HG02840 (cell line): ENCODE measurements at regions not wholly inside any gene's neighbourhood (a gene's known extent, or its start where the extent isn't known, plus 50 kb on each side); places are given as distances from the start of the nearest gene placed in this dataset.

Experiments
- ATAC-seq: cut with Tn5 transposase; IDR thresholded peaks from one replicate; pipeline ENCODE4 v1.9.1; 2021; ENCODE audit warnings: mild to moderate bottlenecking, moderate library complexity, moderate number of reproducible peaks; ENCODE audit not compliant: unreplicated experiment, low FRiP score

DNA sequence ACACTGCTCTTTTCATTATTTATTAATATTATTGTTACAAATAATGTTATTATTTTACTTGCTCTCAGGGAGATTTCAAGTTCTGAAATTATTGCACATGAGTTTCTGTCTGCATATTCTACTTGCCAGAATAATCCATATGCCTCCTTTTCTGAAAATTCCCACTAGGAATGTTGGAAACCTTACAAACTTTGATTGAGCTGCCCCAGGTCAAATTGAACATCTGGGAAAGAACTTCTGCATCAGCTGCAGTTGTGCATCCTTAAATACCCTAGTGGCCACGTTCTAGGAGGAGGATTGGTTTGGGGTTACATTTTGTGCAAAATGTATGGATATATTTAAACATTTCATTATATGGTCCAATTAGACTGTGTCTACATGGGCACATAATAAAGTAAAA is 1302.7 kb upstream of the PIK3C3 start:
- ATAC-seq, result no peak

DNA sequence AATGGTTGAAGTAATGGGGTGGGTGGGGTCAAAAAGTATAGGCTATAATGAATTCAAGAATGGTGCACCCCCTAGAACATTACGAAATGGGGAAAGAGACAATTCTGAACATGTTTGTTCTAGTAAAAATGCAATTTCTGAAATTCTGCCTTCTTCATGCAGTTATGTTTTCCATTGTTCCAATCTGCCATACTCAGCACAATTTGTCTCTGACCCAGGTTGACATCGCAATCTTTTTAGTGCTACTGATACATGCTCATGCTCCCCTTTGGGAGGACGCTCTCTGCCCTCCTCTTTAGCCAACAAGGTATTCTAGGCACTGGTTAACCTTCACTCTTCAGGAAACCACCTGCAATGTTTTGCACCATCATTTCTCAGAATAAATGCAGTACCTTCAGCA is 1303.9 kb upstream of the PIK3C3 start:
- ATAC-seq, result no peak

DNA sequence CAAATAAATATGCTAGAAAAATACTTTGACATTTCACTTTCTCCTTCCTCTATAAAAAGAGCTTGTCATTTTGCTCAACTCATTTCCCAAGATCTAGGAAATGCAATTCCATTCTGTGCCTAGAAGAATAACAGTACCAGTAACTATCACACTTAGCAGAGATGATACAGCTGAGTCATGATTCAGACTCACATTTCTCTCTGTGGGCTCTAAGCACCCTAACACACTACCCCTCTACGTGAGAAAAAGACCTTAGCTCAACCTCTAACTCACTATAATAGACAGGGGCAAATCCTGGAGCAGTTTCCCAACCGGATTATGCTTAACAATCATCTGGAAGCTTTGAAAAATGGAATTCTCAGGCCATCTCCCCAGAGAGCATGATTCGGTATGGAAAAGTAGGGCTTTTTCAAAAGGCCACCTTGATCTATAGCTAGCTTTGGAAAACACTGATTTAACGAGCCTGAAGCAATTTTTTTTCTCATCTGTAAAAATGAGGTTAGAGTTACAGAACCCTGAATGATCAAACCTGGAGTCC is 1312.3 kb upstream of the PIK3C3 start:
- ATAC-seq, result no peak

DNA sequence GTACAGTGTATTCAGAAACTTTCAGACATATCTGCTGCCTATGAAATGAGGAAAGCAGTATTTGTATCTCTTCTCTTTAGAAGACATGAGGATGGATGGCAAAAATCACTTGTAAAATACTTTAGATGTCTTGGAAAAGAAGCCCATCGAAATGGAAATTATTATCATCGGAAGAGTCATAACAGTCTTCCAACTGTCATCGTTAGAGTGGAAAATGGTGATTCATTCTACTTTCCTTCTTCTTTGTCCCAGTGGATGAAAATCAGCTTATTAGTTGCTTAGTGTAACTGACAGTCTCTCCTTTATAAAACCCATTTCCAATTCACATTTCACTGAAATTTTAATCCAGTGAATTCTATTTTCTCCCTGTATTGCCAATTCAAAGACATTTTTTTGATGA is 1323.7 kb upstream of the PIK3C3 start:
- no peak for ATAC-seq

DNA sequence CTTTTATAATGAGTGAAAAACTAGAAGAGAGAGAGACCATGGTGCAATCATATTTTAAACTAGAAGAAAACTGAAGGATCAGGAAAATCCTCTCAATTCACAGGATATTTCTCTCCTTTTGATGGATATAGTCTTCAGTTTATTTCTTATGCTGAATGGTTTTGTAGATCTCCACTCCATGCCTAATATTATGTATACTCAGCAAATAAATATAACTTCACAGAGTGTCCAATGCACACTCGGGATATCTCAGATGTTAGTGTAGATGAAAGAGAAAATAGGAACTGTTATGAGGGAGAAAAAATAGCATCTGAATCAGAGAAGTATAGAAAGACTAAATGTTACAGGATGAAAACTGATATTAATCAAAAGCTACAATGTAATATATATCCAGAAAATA is 1324.5 kb upstream of the PIK3C3 start:
- no peak for ATAC-seq

DNA sequence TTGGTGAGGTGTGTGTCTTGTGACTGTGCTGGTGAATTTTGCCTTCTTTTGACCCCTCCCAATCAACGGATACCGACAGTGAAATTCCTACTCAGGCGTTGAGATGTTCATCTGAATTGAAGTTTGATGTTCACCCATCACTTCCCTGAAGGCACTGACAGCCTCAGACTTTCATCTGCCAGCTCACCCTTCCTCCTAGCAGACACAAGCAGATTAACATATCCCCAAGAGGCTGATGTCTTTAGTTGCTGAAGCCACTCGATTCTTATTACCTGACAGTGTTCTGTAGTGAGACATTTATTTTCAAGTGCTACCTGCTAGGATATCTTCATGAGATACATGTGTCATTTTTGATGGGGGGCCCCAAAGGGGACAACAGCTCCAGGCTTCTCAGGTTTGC is 1330.1 kb upstream of the PIK3C3 start:
- no peak for ATAC-seq

DNA sequence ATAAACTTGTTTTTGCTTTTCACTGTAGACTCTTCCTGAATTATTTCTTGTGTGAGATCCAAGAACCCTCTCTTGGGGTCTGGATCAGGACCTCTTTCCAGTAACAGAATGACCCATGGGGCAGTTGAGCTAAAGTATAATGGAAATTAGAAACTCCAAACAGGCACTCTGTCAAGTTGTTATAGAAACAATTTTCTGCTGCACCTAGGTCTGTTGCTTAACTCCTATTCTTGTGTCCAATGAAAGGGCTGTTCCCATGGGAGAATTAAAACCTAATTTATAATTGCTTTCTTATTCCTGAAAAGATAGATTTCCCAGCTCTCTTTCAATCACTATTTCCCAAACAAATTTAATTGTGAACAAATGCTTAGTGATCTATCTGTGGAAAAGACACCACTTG is 1341.3 kb upstream of the PIK3C3 start:
- no peak for ATAC-seq

DNA sequence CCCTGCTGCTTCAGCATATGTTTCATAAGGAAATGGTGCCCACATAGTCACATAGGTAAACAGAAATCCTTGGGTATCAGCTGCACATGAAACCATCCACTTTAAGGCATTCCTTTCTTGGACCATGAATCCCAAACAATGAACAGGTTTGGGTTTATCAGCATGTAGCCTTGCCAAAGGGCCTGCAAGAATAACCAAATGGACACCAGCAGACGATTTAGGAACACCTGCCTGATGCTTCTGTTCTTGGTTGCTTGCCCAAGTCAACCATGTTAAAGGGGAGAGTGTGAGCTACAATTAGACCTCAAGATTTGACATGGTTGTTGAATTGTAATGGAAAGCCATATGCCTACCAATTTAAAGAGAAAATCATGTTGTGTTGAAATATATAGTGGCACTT is 1342.7 kb upstream of the PIK3C3 start:
- no peak for ATAC-seq

DNA sequence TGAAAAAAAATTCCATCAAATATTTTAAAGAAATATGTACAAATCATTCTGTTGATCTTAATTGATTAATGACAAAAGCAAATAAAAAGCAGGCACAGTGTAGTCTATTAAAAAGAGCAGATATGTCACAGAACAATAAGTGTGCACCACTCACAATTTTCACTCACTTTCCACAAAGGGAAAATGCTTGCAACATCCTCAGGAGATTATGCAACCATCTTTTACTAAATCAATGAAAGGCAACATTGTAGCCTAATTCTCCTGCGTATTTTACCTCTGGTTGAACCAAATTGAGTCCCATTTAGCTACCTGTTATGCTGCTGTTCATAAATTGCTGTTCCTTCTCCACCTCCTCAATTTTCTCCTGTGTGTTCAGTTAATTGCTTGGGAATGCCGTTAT is 1346.8 kb upstream of the PIK3C3 start:
- ATAC-seq, result no peak

DNA sequence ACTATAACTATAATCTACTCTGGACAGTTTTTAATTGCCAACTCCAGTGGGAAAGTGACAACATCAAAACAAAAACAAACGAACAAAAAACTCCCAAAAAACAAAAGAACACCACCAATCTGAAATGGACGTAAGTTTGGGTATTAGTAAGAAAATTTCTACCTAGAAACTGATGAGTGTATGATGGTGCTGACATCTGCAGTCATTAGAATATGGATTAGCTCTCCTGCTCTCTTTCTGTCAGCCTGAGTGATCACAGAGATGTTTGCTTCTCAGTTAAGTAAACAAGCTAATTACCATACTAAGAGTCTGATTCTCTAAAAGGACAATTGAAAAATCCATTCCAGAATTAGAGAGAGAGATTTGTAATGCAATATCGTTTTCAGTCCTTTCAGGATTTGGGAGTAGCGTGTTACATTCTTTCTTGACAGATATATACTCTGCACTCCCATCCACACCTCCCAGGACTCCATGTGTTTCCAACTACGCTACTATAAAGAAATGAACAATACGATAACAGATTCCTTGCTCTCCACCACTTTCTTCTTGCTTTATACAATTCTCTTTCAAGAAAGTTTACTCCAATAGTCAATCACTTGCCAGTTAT is 1347.4 kb upstream of the PIK3C3 start:
- no peak for ATAC-seq

DNA sequence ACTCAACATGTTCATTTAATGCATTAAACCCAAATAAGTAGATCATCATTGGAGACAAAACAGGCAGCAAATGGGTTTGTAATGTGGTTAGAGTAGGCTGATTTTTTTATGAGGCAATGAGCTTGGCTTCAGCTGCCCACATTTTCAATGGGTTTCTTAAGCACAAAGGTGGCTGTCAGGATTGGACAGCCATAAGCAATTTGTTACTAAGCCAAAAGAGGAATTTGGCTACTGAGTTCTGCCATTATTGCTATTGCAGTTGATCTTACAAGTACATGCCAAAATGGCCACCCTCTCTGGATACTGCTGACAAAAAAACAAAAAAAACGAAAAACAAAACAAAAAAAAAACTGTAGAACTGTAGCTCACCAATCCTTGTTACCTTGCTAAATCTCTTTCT is 1348.0 kb upstream of the PIK3C3 start:
- no peak for ATAC-seq

DNA sequence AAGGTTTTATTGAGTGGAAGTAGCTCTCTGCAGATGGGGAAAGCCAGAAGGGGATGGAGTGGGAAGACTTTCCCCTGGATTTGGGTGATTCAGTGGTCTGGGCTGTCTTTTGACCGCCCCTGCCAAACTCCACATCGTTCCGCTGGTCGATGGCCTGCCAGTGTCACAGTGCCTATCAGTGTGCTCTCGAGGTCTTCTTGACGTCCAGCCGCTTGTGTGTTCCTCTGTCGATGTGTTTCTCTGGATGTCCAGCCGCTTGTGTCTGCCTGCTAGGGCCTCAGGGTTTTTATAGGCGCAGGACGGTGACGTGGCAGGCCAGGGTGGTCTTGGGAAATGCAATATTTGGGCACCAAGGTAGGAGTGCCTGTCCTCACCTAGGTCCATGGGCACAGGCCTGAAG is 1371.4 kb upstream of the PIK3C3 start:
- ATAC-seq, result no peak

DNA sequence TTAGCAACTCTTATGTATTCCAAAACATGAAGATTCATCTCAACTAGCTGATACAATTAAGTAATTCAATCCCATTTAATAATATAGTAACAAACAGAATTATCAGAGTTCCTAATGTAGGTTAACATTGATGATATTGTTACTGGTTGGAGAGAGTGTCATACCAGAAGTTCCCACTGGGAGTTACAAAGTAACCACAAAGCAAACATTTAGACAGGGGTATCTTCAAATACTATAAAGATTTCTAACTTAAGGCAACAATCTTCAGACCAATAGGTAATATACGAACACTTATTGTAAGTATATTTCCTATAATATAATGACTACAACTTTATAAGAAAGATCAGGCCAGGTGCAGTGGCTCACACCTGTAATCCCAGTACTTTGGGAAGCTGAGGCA is 1372.9 kb upstream of the PIK3C3 start:
- no peak for ATAC-seq

DNA sequence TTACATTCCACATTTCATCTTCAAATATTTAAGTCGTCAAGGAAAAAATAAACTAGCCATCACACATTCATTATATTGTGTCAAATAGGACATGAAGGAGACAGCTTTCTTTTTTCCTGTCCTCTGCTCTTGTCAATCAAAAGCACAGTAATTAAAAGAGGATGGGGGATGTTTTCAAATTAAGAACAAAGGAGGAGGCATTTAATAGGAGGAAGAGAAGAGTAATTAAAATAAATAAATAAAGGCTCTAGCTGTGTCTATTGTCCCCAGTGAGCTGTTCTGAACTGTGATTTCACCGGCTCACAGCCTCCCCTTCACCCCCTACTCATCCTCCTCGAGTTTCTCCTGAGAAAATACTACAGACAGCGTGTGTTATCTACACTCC is 1377.1 kb upstream of the PIK3C3 start:
- ATAC-seq, result no peak

DNA sequence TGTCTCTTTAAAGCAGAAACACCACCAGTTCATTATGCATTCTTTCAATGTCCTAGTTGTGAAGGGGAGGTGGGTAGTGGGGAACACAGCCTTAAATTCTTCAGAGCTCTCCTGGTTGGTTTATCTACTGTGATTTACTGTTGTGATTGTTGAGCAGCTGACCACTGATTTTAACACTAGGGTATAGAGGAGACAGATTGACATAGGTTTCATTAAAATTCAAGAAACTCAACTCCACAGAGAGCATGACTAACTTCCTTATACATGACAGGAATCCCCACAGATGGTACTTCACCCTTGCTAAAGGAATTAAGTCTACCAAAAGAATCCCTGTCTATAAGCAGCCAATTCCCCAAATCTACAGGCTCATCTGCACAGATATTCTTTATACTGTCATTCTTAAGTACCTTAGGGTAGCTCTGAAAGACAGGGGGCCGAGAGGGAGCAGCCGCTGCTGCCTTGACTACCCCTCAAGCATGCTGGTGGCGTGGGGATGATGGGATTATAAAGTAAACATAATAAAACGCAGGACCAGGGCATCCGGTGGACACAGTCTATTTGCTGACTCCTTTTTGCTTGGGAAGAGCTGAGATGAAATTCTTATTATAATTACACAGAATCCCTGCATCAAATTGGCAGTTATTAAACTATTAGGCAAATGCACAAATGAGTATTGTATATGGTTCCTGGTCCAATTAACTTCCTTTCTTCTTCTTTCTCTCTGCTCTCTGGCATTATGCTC is 1377.6 kb upstream of the PIK3C3 start:
- ATAC-seq, result no peak

DNA sequence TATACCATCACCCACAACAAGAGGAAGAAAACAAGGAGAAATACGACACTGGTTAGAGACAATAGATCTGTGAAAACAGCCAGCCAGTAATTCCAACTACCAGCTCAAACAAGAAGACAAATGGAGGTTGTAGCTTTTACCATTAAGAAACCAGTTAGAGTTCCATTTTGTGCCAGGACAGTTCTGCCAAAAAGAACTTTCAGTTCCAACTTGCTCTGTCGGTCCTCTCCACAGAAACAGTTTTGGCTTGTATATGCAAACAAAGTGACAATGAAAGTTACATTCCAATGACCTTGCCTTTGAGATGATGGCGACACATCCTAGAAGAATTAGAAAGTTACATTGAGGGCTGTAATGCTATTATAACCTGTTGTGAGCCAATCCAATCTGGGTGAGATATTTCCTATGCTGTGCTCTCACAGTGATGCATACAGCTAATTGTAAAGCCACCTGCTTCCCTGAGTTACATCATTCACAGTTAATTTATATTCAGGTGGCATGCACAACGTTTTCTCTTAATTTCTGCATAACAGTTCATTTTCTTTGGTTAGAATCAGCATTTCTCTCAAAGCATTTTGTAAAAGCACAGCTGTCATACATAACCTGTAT is 1378.4 kb upstream of the PIK3C3 start:
- no peak for ATAC-seq

DNA sequence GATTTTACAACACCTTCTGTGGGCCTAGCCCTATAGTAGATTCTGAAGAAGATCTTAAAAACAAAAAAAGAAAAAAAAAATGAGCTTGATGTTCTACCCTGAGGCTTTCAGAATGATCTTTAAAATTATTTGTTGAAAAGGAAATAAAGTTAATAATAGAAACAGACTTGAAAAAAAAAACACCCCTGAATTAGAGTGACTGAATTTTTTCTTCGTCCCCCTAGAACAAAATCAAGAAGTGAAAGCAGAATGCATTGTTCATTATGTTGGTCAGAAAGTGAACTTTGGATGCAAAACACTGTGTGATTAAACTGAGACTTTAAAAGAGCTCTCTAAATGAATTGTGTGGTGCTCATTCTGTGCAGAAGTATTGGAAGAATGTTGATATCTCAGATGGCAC is 1384.4 kb upstream of the PIK3C3 start:
- no peak for ATAC-seq

DNA sequence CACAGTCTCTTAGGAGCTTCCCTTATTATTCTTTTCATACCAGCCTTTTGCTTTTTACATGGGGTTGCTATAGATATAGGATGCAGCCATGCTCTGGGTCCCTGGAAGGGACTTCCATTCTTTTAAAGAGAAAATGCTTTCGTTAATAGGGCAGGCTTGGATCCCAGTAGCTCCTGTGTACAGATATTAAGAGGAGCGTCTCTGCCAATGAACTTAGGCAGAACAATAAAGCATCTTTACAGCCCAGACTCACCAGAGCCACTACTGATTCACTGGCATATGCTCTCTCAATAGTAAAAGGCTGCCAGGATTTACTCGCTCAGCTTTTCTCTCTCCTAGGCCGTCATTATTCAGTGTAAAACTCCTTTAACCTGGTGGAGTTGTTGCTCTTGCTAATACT is 1385.4 kb upstream of the PIK3C3 start:
- no peak for ATAC-seq

DNA sequence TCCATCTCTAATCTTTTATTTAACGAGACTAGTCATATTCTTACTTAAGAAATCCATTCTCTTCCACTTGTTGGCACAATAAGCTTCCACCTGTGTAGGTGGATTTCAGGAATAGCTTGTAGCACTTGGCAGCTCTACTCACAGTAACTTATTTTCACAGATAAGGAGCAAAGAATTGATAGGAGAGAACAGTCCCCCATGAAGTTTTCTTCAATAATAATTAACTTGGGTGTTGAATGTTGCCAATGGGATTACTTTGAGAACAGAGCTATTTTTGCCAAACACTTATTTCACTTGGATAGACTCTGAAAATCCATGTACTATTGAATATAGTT is 1388.6 kb upstream of the PIK3C3 start:
- no peak for ATAC-seq

DNA sequence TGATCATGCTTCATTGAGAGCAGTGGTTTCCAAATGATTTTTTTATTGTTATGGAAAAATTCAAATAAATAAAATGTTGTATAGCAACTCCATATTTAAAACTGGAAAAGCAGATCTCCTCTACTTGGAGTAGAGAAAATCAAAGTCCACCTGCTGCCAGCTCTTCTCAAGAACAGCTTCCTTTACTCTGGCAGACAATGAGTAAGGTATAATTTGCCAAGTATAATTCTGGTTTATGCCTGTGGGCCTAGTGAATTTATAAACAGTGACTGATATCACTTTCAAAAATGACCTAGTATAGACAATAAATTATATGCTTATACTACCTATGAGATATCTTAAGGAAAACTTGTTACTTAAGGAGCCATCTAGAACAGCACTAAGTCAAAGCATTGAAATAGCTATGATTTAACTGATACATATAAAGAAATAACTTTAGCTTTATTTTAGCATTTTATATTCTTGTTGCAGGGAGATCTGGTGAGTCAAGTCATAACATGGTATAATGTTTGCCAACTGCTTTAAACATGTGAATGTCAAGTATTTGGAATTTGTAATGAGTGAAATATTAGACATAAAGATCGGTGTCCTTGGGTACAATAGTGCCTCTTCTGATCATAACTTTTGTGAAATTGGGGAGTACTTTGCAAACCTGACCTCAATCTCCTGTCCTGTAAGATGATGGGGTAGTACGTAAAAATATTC is 1389.1 kb upstream of the PIK3C3 start:
- no peak for ATAC-seq

DNA sequence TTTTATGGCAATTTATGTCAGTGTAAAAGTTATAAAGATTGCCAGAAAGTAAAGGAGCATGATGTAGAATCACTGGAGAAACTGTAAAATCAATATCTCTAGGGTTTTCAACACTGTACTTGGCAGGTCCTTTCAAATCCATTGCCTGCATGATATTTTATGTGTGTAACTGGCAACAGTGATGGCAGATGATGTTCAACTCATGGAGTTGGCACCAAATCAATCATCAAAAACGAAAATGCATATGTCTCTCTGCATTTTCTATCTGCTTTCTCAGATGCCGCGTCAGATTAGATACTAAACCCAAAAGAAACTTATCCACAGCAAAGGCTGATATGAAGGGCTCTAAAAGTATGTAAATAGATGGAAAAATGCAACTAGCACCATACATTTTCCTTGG is 1395.5 kb upstream of the PIK3C3 start:
- no peak for ATAC-seq
